ENCODE measurements at regions not wholly inside any gene's neighbourhood (a gene's known extent, or its start where the extent isn't known, plus 50 kb on each side); places are given as distances from the start of the nearest gene placed in this dataset.

- TF ChIP-seq CTCF (IDR thresholded peaks at IDR 0.05; ENCODE audit: low read depth, low read length) (no peak), EZH2phosphoT487 (IDR thresholded peaks at IDR 0.05; ENCODE audit: low read depth) (no peak)
Measured at GRCh38 chr18:1075876-1076275, 171.2 kb downstream of the ADCYAP1 start.

All from OCI-LY3 (cell line).